Glutamatergic neuron (in vitro differentiated cells): ENCODE measurements at regions not wholly inside any gene's neighbourhood (a gene's known extent, or its start where the extent isn't known, plus 50 kb on each side); places are given as distances from the start of the nearest gene placed in this dataset.
"Not testable (repeated sequence)": the region's sequence is repeated elsewhere in the genome, so short reads cannot be mapped to it uniquely, and the experiment has no call there.

Experiments
- DNase-seq: peaks from one replicate; pipeline ENCODE4 v3.0.0; 2022
- H3K27ac Mint-ChIP-seq: one replicate; pipeline ENCODE4 v1.8.0; 2020; ENCODE audit warnings: mild to moderate bottlenecking, mixed read lengths, inconsistent platforms; ENCODE audit not compliant: unreplicated experiment
- H3K27me3 Mint-ChIP-seq: one replicate; pipeline ENCODE4 v1.8.0; 2020; ENCODE audit warnings: mild to moderate bottlenecking, moderate library complexity, mixed read lengths, inconsistent platforms; ENCODE audit not compliant: unreplicated experiment
- H3K36me3 Mint-ChIP-seq: one replicate; pipeline ENCODE4 v1.8.0; 2020; ENCODE audit warnings: mild to moderate bottlenecking, mixed read lengths, inconsistent platforms; ENCODE audit not compliant: unreplicated experiment
- H3K4me1 Mint-ChIP-seq: one replicate; pipeline ENCODE4 v1.8.0; 2020; ENCODE audit warnings: mild to moderate bottlenecking, low read depth, mixed read lengths, inconsistent platforms; ENCODE audit not compliant: unreplicated experiment
- H3K4me3 Mint-ChIP-seq: one replicate; pipeline ENCODE4 v1.8.0; 2020; ENCODE audit warnings: mild to moderate bottlenecking, mixed read lengths, inconsistent platforms; ENCODE audit not compliant: unreplicated experiment
- H3K9me3 Mint-ChIP-seq: one replicate; pipeline ENCODE4 v1.8.0; 2020; ENCODE audit warnings: mild to moderate bottlenecking, moderate library complexity, mixed read lengths, inconsistent platforms; ENCODE audit not compliant: unreplicated experiment
- TF ChIP-seq, protein P1 (sequence below): fragments of 200-600 bp; sonication (generic); IDR thresholded peaks from one replicate; pipeline ENCODE4 v1.5.0; 2021; ENCODE audit not compliant: partially characterized antibody, unreplicated experiment

DNA sequence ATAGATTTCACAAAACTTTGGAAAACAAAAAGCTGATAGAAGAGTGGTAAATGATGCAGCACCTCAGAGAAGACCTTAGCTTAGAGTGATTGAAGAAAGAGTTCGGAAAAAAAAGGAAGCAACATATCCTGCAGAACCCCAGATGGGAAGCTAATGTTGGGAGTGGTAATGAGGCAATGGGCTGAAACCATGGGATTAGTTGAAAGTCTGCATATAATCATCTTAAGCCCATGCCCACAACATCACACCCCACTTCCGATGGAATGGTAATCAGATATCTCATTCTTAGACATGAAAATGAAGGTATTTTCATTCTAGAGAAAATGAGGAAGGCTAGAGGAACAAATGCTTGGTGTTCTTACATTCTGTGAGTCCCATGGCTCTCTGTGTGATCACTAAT is 146.3 kb upstream of the ADAMTS3 start:
- Mint-ChIP-seq H3K36me3 (no peaks in the 10 kb centered on the region), H3K9me3 (no peaks in the 10 kb centered on the region), H3K27ac (no peak overlapping the region), H3K4me3 (no peak overlapping the region), H3K4me1 (no peaks in the 10 kb centered on the region), H3K27me3 (no peaks in the 10 kb centered on the region)
- DNase-seq: no peak
- TF ChIP-seq, protein P1, sequence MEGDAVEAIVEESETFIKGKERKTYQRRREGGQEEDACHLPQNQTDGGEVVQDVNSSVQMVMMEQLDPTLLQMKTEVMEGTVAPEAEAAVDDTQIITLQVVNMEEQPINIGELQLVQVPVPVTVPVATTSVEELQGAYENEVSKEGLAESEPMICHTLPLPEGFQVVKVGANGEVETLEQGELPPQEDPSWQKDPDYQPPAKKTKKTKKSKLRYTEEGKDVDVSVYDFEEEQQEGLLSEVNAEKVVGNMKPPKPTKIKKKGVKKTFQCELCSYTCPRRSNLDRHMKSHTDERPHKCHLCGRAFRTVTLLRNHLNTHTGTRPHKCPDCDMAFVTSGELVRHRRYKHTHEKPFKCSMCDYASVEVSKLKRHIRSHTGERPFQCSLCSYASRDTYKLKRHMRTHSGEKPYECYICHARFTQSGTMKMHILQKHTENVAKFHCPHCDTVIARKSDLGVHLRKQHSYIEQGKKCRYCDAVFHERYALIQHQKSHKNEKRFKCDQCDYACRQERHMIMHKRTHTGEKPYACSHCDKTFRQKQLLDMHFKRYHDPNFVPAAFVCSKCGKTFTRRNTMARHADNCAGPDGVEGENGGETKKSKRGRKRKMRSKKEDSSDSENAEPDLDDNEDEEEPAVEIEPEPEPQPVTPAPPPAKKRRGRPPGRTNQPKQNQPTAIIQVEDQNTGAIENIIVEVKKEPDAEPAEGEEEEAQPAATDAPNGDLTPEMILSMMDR: no peak

GRCh38 chr4:72714482-72715279 is 145.7 kb upstream of the ADAMTS3 start:
- Mint-ChIP-seq H3K4me1 (no peaks in the 10 kb centered on the region), H3K27me3 (no peaks in the 10 kb centered on the region), H3K27ac (no peak overlapping the region), H3K36me3 (no peaks in the 10 kb centered on the region), H3K9me3 (no peaks in the 10 kb centered on the region), H3K4me3 (no peak overlapping the region)
- no peak for DNase-seq
- TF ChIP-seq, protein P1: no peak

GRCh38 chr4:72712997-72713396 is 144.0 kb upstream of the ADAMTS3 start:
- Mint-ChIP-seq H3K27ac (no peak overlapping the region), H3K36me3 (no peaks in the 10 kb centered on the region), H3K4me3 (no peak overlapping the region), H3K4me1 (no peaks in the 10 kb centered on the region), H3K9me3 (no peaks in the 10 kb centered on the region), H3K27me3 (no peaks in the 10 kb centered on the region)
- TF ChIP-seq, protein P1: no peak
- no peak for DNase-seq

- no peak overlapping the region for H3K27ac Mint-ChIP-seq
- no peak for DNase-seq
- no peaks in the 10 kb centered on the region for H3K4me1 Mint-ChIP-seq
- no peaks in the 10 kb centered on the region for H3K9me3 Mint-ChIP-seq
- H3K36me3 Mint-ChIP-seq: no peaks in the 10 kb centered on the region
- TF ChIP-seq, protein P1: no peak
- H3K27me3 Mint-ChIP-seq: no peaks in the 10 kb centered on the region
- no peak overlapping the region for H3K4me3 Mint-ChIP-seq
Observed at GRCh38 chr4:72709475-72709874, 140.5 kb upstream of the ADAMTS3 start.

DNA sequence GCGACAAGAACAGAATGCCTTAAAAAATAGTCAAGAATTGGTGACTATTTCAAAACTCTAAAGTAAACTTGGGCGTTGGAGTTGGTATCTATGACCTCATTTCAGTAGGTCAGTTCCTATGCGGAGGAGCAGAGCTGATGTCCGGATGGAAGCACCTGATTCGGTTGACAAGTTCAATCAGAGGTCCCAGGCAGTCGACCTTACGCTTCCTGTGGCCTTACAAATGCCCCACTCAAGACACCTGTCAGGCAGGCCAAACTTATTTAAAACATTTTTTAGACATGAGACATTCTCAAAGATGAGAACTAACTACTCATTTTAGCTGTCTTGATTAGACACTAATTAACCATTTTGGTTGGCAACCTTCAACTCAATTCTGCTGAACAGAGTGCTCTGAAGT is 137.7 kb upstream of the ADAMTS3 start:
- no peaks in the 10 kb centered on the region for H3K36me3 Mint-ChIP-seq
- H3K9me3 Mint-ChIP-seq: no peaks in the 10 kb centered on the region
- H3K27ac Mint-ChIP-seq: no peak overlapping the region
- no peaks in the 10 kb centered on the region for H3K27me3 Mint-ChIP-seq
- no peaks in the 10 kb centered on the region for H3K4me1 Mint-ChIP-seq
- no peak overlapping the region for H3K4me3 Mint-ChIP-seq
- TF ChIP-seq, protein P1: no peak
- no peak for DNase-seq

GRCh38 chr4:72704925-72705640 is 136.1 kb upstream of the ADAMTS3 start:
- not testable (repeated sequence) for H3K4me3 Mint-ChIP-seq, H3K9me3 Mint-ChIP-seq, DNase-seq, H3K27ac Mint-ChIP-seq, H3K4me1 Mint-ChIP-seq, H3K36me3 Mint-ChIP-seq, H3K27me3 Mint-ChIP-seq
